ENCODE measurements at regions not wholly inside any gene's neighbourhood (a gene's known extent, or its start where the extent isn't known, plus 50 kb on each side); places are given as distances from the start of the nearest gene placed in this dataset.
"Not testable (repeated sequence)": the region's sequence is repeated elsewhere in the genome, so short reads cannot be mapped to it uniquely, and the experiment has no call there.

DNA sequence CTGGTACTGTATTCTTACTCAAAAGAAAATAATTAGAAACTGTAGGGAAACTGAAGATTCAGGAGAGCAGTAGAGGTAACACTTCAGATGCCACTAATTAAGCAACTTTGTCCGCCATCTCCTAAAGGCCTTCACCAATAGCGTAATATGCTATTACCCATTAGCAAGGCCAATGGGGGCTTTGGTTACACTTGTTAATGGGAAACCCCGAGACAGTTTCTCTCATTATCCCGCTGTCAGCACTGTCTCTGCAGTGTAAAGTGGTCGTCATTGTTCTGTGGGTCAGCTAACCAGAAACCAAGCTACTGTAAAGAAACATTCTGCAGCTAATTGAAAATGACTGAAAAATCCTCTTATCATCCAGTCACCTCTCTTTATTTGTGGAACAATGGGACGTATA, 468.0 kb upstream of the POU3F2 start:
- TF ChIP-seq, protein P1, sequence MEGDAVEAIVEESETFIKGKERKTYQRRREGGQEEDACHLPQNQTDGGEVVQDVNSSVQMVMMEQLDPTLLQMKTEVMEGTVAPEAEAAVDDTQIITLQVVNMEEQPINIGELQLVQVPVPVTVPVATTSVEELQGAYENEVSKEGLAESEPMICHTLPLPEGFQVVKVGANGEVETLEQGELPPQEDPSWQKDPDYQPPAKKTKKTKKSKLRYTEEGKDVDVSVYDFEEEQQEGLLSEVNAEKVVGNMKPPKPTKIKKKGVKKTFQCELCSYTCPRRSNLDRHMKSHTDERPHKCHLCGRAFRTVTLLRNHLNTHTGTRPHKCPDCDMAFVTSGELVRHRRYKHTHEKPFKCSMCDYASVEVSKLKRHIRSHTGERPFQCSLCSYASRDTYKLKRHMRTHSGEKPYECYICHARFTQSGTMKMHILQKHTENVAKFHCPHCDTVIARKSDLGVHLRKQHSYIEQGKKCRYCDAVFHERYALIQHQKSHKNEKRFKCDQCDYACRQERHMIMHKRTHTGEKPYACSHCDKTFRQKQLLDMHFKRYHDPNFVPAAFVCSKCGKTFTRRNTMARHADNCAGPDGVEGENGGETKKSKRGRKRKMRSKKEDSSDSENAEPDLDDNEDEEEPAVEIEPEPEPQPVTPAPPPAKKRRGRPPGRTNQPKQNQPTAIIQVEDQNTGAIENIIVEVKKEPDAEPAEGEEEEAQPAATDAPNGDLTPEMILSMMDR (IDR thresholded peaks at IDR 0.05; ENCODE audit: low read depth, low read length, missing control alignments) = no peak
- H3K4me3 ChIP-seq (replicated peaks; ENCODE audit: low read depth, low read length) = no peak overlapping the region
- no peak for DNase-seq (ENCODE audit: extremely low read depth, low read depth)

DNA sequence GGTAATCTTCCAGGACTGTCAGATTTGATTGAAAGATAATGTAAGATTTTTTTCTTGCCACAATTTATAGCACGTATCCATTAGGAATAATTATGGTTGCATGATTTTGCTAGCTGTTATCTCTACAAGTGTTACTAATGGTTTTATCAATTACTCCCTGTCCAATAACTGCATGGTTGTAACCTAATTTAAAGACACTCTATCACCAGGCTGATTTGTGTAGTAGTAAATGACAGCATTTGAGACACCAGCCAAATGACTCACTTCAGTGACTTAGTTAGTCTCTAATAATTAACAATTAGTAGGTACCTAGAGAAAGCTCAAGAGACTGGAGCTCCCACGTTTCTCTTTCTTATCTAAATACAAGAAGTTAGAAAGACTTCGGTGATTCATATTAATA, 453.8 kb upstream of the POU3F2 start:
- no peak for DNase-seq (ENCODE audit: extremely low read depth, low read depth)
- TF ChIP-seq, protein P1 (IDR thresholded peaks at IDR 0.05; ENCODE audit: low read depth, low read length, missing control alignments) = no peak
- H3K4me3 ChIP-seq (replicated peaks; ENCODE audit: low read depth, low read length) = no peak overlapping the region

DNA sequence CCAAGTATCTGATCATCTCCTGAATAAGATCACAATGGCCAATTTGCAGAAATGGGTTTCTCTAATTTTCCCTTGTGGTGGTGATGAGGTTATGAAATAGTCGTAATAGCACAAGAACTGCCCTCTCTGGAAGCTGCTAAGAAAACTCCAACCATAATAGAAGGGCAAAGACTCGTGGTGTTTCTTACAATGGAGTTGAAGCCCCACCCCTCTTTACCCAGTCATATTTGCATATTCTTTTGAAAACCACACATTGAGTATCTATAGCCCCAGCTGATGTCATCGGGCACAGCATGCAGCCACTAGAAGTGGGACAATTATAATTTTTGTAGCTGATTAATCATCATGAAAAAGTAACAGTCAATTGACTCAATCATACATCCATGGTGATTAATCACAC, 452.1 kb upstream of the POU3F2 start:
- DNase-seq (ENCODE audit: extremely low read depth, low read depth) = no peak
- H3K4me3 ChIP-seq (replicated peaks; ENCODE audit: low read depth, low read length) = no peak overlapping the region
- TF ChIP-seq, protein P1 (IDR thresholded peaks at IDR 0.05; ENCODE audit: low read depth, low read length, missing control alignments) = no peak

DNA sequence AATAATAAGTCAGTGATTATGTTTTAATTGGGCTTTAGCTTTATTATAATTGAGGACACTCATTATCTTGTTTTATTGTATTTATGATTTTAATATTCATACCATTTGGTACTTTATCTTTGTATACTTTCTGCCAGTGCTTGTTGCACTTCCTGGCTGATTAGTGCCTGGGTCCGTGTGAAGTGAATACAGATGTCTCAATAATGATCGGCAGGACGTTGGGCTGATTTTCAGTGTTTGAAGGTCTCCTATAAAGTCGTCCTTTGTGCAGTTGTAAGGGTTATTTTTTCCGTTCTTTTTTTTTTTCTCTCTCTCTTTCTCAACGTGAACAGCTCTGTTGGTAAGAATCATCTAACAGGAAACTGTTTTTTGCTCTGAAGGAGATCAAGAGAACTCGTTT, 450.0 kb upstream of the POU3F2 start:
- TF ChIP-seq, protein P1 (IDR thresholded peaks at IDR 0.05; ENCODE audit: low read depth, low read length, missing control alignments) = no peak
- no peak for DNase-seq (ENCODE audit: extremely low read depth, low read depth)
- H3K4me3 ChIP-seq (replicated peaks; ENCODE audit: low read depth, low read length) = no peak overlapping the region

DNA sequence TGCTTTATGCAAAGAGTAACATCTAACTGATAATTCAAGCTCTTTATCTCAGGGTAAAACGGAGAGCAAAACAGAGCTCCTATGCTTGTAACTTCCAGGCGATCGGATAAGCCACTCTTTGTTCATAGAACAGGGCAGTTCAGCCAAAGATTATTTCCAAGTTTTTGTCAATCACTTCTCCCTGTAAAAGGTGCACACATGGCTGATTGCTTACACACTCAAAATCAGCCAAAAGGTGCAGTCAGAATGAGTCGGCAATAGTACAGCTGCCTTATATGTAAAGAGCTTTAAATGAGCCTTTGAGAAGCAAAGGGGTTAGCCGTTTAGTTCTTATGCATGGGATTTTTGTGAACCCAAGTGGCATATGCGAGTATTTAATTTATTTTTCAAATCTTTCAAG, 449.6 kb upstream of the POU3F2 start:
- H3K4me3 ChIP-seq (replicated peaks; ENCODE audit: low read depth, low read length) = no peak overlapping the region
- no peak for DNase-seq (ENCODE audit: extremely low read depth, low read depth)
- TF ChIP-seq, protein P1 (IDR thresholded peaks at IDR 0.05; ENCODE audit: low read depth, low read length, missing control alignments) = no peak

DNA sequence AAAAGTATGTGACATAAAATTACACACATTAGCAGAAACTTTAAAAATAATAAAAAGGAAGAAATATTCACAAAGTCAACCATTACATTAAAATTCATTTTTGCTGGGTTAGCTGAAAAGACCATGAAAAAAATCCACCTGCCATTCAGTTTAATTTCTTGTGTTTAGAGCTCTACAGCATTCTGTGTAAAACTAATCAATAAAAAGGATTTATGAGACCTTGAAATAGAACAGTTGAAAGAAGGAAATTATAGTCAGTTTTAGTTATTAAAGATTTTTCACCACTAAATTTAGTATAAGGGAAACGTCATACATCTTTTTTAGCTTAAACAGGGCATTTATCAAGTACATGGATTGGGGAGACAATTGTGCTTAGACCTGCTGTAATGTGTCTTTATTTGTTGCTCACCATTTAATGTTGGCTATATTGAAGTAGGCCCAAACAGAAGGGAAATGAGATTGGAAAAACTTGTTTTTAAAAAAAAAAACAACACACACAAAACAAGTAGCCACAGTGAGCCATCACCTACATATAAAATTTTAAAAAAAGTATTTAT, 438.7 kb upstream of the POU3F2 start:
- TF ChIP-seq, protein P1 (IDR thresholded peaks at IDR 0.05; ENCODE audit: low read depth, low read length, missing control alignments) = no peak
- no peak for DNase-seq (ENCODE audit: extremely low read depth, low read depth)
- no peak overlapping the region for H3K4me3 ChIP-seq (replicated peaks; ENCODE audit: low read depth, low read length)

DNA sequence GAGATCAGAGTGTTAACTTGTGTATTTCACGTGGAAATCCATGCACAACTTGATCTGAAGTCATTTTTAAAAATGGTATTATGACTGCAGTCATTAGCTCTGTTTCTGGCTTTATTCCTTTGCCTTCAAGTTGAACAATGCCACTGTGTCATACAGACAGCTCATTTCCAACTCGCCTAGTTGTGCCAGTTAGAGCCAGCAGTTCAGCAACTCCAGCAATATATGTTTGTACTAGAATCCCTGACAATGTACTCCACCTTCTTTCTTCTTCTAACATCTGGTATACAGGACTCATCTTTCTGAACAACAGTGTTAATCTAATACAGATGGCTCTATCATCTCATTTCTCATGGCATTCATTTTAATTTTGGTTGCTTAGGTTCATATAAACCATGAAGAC, 418.3 kb upstream of the POU3F2 start:
- TF ChIP-seq, protein P1 (IDR thresholded peaks at IDR 0.05; ENCODE audit: low read depth, low read length, missing control alignments) = no peak
- no peak overlapping the region for H3K4me3 ChIP-seq (replicated peaks; ENCODE audit: low read depth, low read length)
- no peak for DNase-seq (ENCODE audit: extremely low read depth, low read depth)

DNA sequence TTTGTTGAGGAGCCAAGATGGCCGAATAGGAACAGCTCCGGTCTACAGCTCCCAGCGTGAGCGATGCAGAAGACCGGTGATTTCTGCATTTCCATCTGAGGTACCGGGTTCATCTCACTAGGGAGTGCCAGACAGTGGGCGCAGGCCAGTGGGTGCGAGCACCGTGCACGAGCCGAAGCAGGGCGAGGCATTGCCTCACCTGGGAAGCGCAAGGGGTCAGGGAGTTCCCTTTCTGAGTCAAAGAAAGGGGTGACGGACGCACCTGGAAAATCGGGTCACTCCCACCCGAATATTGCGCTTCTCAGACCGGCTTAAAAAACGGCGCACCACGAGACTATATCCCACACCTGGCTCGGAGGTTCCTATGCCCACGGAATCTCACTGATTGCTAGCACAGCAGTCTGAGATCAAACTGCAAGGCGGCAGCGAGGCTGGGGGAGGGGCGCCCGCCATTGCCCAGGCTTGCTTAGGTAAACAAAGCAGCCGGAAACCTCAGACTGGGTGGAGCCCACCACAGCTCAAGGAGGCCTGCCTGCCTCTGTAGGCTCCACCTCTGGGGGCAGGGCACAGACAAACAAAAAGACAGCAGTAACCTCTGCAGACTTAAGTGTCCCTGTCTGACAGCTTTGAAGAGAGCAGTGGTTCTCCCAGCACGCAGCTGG, 417.7 kb upstream of the POU3F2 start:
- not testable (repeated sequence) for DNase-seq (ENCODE audit: extremely low read depth, low read depth); H3K4me3 ChIP-seq (replicated peaks; ENCODE audit: low read depth, low read length)
